Activated naive CD8-positive, alpha-beta T cell treated with anti-CD3 and anti-CD28 coated beads, Interleukin-2, amount 50 U/mL, for 24 hours (primary cell): ENCODE measurements at regions not wholly inside any gene's neighbourhood (a gene's known extent, or its start where the extent isn't known, plus 50 kb on each side); places are given as distances from the start of the nearest gene placed in this dataset.
A peak's percentile ranks its signal among the peaks of the same experiment; 100 is the strongest.

Experiments
- ATAC-seq: fragments of 150-1000 bp; cut with Tn5 transposase; one replicate; pipeline ENCODE4 v1.10.0; 2021
- DNase-seq: peaks from one replicate; pipeline ENCODE4 v3.0.0; 2021
- H3K27ac Mint-ChIP-seq: one replicate; pipeline ENCODE4 v1.8.0; 2021; ENCODE audit warnings: mild to moderate bottlenecking, mixed read lengths
- H3K27me3 Mint-ChIP-seq: one replicate; pipeline ENCODE4 v1.8.0; 2021; ENCODE audit warnings: mixed read lengths
- H3K36me3 Mint-ChIP-seq: one replicate; pipeline ENCODE4 v1.8.0; 2021; ENCODE audit warnings: low read depth, mixed read lengths
- H3K4me1 Mint-ChIP-seq: one replicate; pipeline ENCODE4 v1.8.0; 2021; ENCODE audit warnings: mixed read lengths
- H3K4me3 Mint-ChIP-seq: one replicate; pipeline ENCODE4 v1.8.0; 2021; ENCODE audit warnings: mild to moderate bottlenecking, moderate library complexity, mixed read lengths
- H3K9me3 Mint-ChIP-seq: one replicate; pipeline ENCODE4 v1.8.0; 2021; ENCODE audit warnings: mixed read lengths

- ATAC-seq (peak; percentile 66), DNase-seq (peak; percentile 68)
- Mint-ChIP-seq H3K27ac (no peak overlapping the region), H3K4me1 (no peaks in the 10 kb centered on the region), H3K4me3 (no peak overlapping the region), H3K36me3 (no peaks in the 10 kb centered on the region), H3K9me3 (no peaks in the 10 kb centered on the region), H3K27me3 (peaks cover 4% of the 10 kb centered on the region)
Measured at GRCh38 chr5:10863763-10864383, 102.8 kb upstream of the DAP start.

DNA sequence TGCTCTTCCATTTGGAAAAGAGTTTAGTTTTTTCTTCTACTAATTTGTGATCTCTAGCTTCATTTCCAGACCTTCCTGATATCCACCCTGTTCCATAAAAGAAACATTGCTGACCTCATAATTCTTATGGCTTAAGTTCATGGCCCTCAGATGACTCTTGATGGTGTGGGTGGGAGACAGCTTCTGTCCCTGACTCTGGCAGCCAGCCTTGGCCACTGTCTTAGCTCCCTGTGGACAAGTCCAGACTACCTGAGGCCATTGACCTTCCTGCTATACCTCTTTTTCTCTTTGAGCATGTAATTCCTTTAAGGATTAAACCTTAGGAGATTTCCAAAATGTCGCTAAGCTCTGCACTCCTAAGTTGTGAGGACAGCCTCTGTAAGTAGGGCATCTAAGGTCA, 101.1 kb upstream of the DAP start:
- no peak for ATAC-seq
- peaks cover 12% of the 10 kb centered on the region for H3K27me3 Mint-ChIP-seq

DNA sequence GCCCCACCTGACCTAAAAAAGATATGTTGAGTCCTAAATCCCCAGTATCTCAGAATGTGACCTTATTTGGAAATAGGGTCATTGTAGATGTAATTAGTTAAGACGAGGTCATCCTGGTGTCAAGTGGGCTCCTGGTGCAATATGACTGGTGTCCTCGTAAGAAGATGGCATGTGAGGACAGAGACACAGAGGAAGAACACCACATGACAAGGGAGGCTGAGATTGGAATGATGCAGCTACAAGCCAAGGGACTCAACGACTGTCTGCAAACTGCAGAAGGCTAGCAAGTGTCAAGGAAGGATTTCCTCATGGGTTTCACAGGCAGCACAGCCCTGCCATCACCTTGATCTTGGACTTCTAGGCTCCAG, 100.4 kb upstream of the DAP start:
- Mint-ChIP-seq H3K4me1 (no peaks in the 10 kb centered on the region), H3K4me3 (no peak overlapping the region), H3K9me3 (no peaks in the 10 kb centered on the region), H3K27ac (no peak overlapping the region), H3K36me3 (no peaks in the 10 kb centered on the region), H3K27me3 (peaks cover 16% of the 10 kb centered on the region)
- ATAC-seq (no peak), DNase-seq (no peak)

More for the DNA sequence above, 101.1 kb upstream of the DAP start:
- H3K9me3 Mint-ChIP-seq = no peaks in the 10 kb centered on the region
- H3K4me3 Mint-ChIP-seq = no peak overlapping the region
- H3K36me3 Mint-ChIP-seq = no peaks in the 10 kb centered on the region
- H3K27ac Mint-ChIP-seq = no peak overlapping the region
- no peaks in the 10 kb centered on the region for H3K4me1 Mint-ChIP-seq
- no peak for DNase-seq

DNA sequence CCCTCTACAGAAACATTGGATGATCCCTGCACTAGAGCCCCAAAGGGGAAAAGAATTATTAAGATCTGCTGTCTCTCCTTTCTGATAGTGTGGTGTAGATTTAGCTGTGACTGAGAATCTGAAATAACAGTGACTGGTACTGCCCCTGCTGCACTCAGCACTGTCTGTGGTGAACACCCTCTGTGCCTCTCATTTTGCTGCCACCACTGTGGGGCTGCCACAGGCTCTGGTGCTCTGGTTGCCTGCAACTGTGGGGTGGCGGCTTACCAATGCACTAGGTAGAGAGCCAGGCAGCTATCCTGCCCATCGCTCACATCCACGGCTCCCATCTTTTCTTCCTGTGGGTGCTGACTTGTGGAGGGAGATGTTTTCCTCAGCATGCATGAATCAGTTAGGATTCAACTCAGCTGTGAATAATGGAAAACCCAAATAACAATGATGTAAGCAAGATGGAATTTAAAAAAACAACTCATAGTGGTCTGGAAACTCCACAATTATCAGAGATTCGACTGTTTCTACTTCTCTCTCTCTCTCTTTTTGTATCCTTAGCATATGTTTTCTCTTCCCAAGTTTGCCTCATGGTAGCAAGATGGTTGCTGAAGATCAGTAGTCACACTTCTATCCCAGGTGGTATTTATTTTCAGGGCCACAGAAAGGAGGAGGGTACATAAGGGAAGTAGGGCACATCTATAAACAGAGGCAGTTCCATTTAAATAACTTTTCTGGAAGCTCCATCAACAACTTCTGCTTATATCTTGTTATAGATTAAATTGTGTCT, 99.8 kb upstream of the DAP start:
- Mint-ChIP-seq H3K27me3 (peaks cover 19% of the 10 kb centered on the region), H3K4me1 (no peaks in the 10 kb centered on the region), H3K36me3 (no peaks in the 10 kb centered on the region), H3K9me3 (no peaks in the 10 kb centered on the region), H3K27ac (no peak overlapping the region), H3K4me3 (no peak overlapping the region)
- ATAC-seq (no peak), DNase-seq (no peak)

DNA sequence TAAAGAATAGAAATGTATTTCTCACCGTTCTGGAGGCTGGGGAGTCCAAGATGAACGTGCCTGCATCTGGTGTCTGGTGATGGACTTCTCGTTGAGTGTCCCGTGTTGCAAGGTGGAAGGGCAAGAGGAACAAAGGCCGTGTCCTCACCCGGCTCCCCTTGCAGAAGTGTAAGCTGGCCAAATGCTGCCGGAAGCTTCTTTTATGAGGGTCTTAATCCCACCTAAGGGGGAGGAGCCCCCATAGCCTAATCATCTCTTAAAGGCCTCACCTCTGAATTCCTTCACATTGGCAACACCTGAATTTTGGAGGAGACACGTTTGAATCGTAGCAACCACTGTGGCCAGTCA, 99.1 kb upstream of the DAP start:
- DNase-seq (no peak), ATAC-seq (no peak)
- Mint-ChIP-seq H3K36me3 (no peaks in the 10 kb centered on the region), H3K9me3 (no peaks in the 10 kb centered on the region), H3K4me1 (no peaks in the 10 kb centered on the region), H3K27me3 (peaks cover 19% of the 10 kb centered on the region), H3K4me3 (no peak overlapping the region), H3K27ac (no peak overlapping the region)

DNA sequence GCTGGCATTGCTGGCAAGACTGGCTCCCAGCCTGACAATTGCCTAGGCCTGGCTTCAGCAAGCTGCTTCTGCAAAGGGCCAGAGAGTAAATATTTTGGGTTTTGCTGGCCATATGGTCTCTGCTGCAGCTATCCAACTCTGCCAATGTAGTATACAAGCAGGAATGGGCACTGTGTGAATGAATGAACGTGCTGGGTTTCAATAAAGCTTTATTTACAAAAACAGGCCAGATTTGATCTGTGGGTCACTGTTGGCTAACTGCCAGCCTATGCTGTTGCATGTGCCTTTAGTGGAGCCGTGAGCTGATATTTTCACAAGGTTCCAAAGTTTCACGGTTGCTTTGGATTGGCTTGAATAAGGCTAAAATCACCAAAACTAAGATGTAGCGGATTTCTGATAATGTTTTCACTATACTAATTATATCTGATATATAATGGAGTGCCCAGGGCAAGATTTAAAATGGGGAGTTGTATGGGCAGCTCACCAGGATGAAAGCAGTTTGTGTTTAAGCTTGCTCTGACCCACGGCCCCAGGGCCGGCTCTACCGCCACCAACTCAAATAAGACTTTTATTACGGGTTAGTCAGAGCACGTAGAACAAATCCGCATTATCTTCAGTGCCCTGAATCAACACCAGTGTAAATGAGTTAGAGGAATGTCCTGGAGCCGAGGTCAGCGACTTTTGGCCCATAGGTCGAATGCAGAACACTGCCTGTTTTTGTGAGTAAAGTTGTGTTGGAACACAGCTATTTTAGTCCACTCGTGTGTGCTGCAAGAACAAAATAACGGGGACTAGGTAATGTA, 98.6 kb upstream of the DAP start:
- Mint-ChIP-seq H3K9me3 (no peaks in the 10 kb centered on the region), H3K27me3 (peaks cover 19% of the 10 kb centered on the region), H3K4me1 (no peaks in the 10 kb centered on the region), H3K4me3 (no peak overlapping the region), H3K27ac (no peak overlapping the region), H3K36me3 (no peaks in the 10 kb centered on the region)
- ATAC-seq = no peak
- DNase-seq = no peak

GRCh38 chr5:10858945-10859344, 97.9 kb upstream of the DAP start:
- no peaks in the 10 kb centered on the region for H3K9me3 Mint-ChIP-seq
- H3K36me3 Mint-ChIP-seq = no peaks in the 10 kb centered on the region
- DNase-seq = no peak
- H3K27ac Mint-ChIP-seq = no peak overlapping the region
- no peak for ATAC-seq
- peaks cover 18% of the 10 kb centered on the region for H3K27me3 Mint-ChIP-seq
- no peak overlapping the region for H3K4me3 Mint-ChIP-seq
- no peaks in the 10 kb centered on the region for H3K4me1 Mint-ChIP-seq

DNA sequence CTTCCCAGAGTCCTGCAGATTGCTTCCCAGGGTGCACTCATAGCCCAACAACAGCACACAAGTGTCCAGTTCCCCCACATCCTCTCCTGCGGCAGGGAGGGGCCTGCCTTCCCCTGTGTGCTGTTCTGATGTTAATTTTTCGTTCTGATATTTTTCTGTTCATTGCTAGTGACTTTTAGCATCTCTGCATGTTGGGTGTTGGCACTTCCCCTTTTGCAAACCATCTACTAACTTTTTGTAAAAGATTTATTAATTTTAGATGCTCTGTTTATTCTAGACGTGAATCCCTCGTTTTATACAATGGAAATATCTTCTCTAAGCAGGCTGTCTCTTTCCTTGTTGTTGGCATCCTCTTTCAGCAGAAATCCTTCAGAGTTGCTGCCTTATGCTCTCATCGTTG, 97.3 kb upstream of the DAP start:
- no peaks in the 10 kb centered on the region for H3K36me3 Mint-ChIP-seq
- DNase-seq (no peak), ATAC-seq (no peak)
- no peaks in the 10 kb centered on the region for H3K4me1 Mint-ChIP-seq
- no peak overlapping the region for H3K4me3 Mint-ChIP-seq
- H3K27ac Mint-ChIP-seq = no peak overlapping the region
- no peaks in the 10 kb centered on the region for H3K9me3 Mint-ChIP-seq
- peaks cover 15% of the 10 kb centered on the region for H3K27me3 Mint-ChIP-seq

GRCh38 chr5:10857338-10857733, 96.3 kb upstream of the DAP start:
- DNase-seq = no peak
- no peak for ATAC-seq
- H3K36me3 Mint-ChIP-seq = no peaks in the 10 kb centered on the region
- no peaks in the 10 kb centered on the region for H3K4me1 Mint-ChIP-seq
- H3K9me3 Mint-ChIP-seq = no peaks in the 10 kb centered on the region
- H3K4me3 Mint-ChIP-seq = no peak overlapping the region
- H3K27me3 Mint-ChIP-seq = peaks cover 15% of the 10 kb centered on the region
- no peak overlapping the region for H3K27ac Mint-ChIP-seq

DNA sequence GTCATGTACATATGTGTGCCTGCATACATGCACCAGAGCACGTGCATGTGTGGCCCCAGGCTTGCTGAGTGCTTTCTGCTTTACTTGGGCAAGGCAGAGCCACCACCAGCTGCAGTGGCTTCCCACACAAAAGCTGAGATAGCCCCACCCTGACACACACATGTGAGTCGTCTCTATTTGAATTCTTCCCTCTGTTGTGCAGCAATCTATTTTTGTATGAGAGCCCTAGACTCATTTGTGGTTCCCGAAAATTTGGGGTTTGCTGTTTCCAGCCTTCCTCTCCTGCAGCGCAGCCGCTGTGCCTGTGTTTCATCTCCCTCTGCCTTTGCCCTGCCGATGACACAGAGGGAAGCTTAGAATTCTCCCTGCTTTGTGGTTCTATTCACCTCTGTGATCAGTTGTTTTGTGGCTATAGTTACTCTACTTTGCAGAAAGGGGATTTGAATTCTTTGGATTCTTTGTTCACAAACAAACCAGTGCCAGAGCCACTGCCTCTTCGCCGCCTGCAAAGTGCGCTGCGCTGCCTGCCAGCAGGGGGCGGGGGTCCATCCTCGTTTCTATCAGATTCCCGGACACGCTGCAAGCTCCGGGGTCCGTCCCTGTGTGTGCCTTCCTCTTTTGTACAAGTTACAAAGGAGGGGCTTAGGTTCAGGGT, 95.8 kb upstream of the DAP start:
- Mint-ChIP-seq H3K27ac (no peak overlapping the region), H3K27me3 (peaks cover 15% of the 10 kb centered on the region), H3K4me1 (no peaks in the 10 kb centered on the region), H3K4me3 (no peak overlapping the region), H3K9me3 (no peaks in the 10 kb centered on the region), H3K36me3 (no peaks in the 10 kb centered on the region)
- peak; percentile 53 for DNase-seq
- ATAC-seq = no peak

GRCh38 chr5:10856071-10856470, 95.0 kb upstream of the DAP start:
- ATAC-seq (no peak), DNase-seq (no peak)
- H3K27ac Mint-ChIP-seq = no peak overlapping the region
- peaks cover 15% of the 10 kb centered on the region for H3K27me3 Mint-ChIP-seq
- no peaks in the 10 kb centered on the region for H3K4me1 Mint-ChIP-seq
- no peaks in the 10 kb centered on the region for H3K36me3 Mint-ChIP-seq
- no peaks in the 10 kb centered on the region for H3K9me3 Mint-ChIP-seq
- H3K4me3 Mint-ChIP-seq = no peak overlapping the region

GRCh38 chr5:10854506-10855277, 93.7 kb upstream of the DAP start:
- ATAC-seq (no peak), DNase-seq (no peak)
- Mint-ChIP-seq H3K36me3 (no peaks in the 10 kb centered on the region), H3K4me1 (no peaks in the 10 kb centered on the region), H3K27ac (no peak overlapping the region), H3K27me3 (peaks cover 15% of the 10 kb centered on the region), H3K9me3 (no peaks in the 10 kb centered on the region), H3K4me3 (no peak overlapping the region)

GRCh38 chr5:10853154-10853553, 92.1 kb upstream of the DAP start:
- Mint-ChIP-seq H3K27ac (no peak overlapping the region), H3K4me3 (no peak overlapping the region), H3K9me3 (peaks cover 5% of the 10 kb centered on the region), H3K27me3 (peaks cover 15% of the 10 kb centered on the region), H3K36me3 (no peaks in the 10 kb centered on the region), H3K4me1 (no peaks in the 10 kb centered on the region)
- DNase-seq (no peak), ATAC-seq (no peak)

DNA sequence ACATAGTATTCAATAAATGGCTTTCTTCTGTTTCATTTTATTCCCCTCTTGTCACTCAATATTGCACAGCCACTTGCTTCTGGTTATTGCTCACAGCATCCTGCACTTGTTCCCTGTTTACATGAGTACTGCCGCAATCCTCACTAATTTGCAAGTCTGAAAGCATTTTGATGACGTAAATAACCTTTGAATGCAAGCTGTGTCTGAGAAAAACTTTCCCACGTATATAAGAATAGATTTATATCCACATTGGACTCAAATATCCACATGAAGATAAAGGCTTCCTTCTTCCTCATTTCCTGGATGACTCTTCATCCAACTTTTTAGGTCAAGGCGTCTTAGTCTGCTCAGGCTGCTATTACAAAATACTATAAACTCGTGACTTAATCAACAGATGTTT, 88.2 kb upstream of the DAP start:
- H3K27me3 Mint-ChIP-seq = peaks cover 8% of the 10 kb centered on the region
- no peaks in the 10 kb centered on the region for H3K4me1 Mint-ChIP-seq
- H3K36me3 Mint-ChIP-seq = no peaks in the 10 kb centered on the region
- ATAC-seq = no peak
- no peak for DNase-seq
- no peak overlapping the region for H3K4me3 Mint-ChIP-seq
- peaks cover 16% of the 10 kb centered on the region for H3K9me3 Mint-ChIP-seq
- no peak overlapping the region for H3K27ac Mint-ChIP-seq
